ENCODE measurements at regions not wholly inside any gene's neighbourhood (a gene's known extent, or its start where the extent isn't known, plus 50 kb on each side); places are given as distances from the start of the nearest gene placed in this dataset.

GRCh38 chr4:73344106-73344505 lies 60.0 kb upstream of the ALB start:
- H3K9me3 ChIP-seq, result no peaks in the 10 kb centered on the region
- H3K4me3 Mint-ChIP-seq (ENCODE audit: unreplicated experiment), result no peak overlapping the region
- no peak for TF ChIP-seq CTCF (IDR thresholded peaks at IDR 0.05; ENCODE audit: insufficient read depth in 1 of 2, low read depth in 1 of 2, low read length in 1 of 2, severe bottlenecking in 1 of 2, unreplicated experiment in 1 of 2)
- CTCF ChIA-PET, result no interaction called here
- peaks cover 23% of the 10 kb centered on the region for H3K4me1 Mint-ChIP-seq (ENCODE audit: low read depth, unreplicated experiment)
- H3K36me3 Mint-ChIP-seq (ENCODE audit: insufficient read depth, unreplicated experiment), result no peaks in the 10 kb centered on the region
- no TSS peak for BruUV-seq (replicated peaks)
- H3K27me3 ChIP-seq (replicated peaks; ENCODE audit: control insufficient read depth, insufficient read depth, low read length), result no peaks in the 10 kb centered on the region
- H3K36me3 ChIP-seq (ENCODE audit: control insufficient read depth, insufficient read depth, low read length), result no peaks in the 10 kb centered on the region
- H3K9me3 Mint-ChIP-seq (ENCODE audit: unreplicated experiment), result no peaks in the 10 kb centered on the region
- POLR2A ChIA-PET, result no interaction called here
- DNase-seq, result no peak
- intact Hi-C loops (cut with micrococcal nuclease; ENCODE audit: unreplicated experiment), result loop anchor here (5.0 kb wide), 2 partner anchors 248 to 323 kb away; no protein-coding TSS in a partner anchor
- no peak overlapping the region for H3K4me3 ChIP-seq (ENCODE audit: low read depth, low read length)
- no peak overlapping the region for H3K27ac Mint-ChIP-seq (ENCODE audit: unreplicated experiment)
- no peaks in the 10 kb centered on the region for H3K27me3 Mint-ChIP-seq (ENCODE audit: insufficient read depth, unreplicated experiment)
- H3K4me1 ChIP-seq, result peaks cover 31% of the 10 kb centered on the region

GRCh38 chr4:73343432-73343831 lies 60.7 kb upstream of the ALB start:
- no peak overlapping the region for H3K4me3 ChIP-seq (ENCODE audit: low read depth, low read length)
- Mint-ChIP-seq H3K27ac (ENCODE audit: unreplicated experiment) (no peak overlapping the region), H3K4me1 (ENCODE audit: low read depth, unreplicated experiment) (peaks cover 23% of the 10 kb centered on the region), H3K36me3 (ENCODE audit: insufficient read depth, unreplicated experiment) (no peaks in the 10 kb centered on the region), H3K4me3 (ENCODE audit: unreplicated experiment) (no peak overlapping the region), H3K9me3 (ENCODE audit: unreplicated experiment) (no peaks in the 10 kb centered on the region), H3K27me3 (ENCODE audit: insufficient read depth, unreplicated experiment) (no peaks in the 10 kb centered on the region)
- intact Hi-C loops (cut with micrococcal nuclease; ENCODE audit: unreplicated experiment), result loop anchor here (5.0 kb wide), 2 partner anchors 249 to 324 kb away; no protein-coding TSS in a partner anchor
- H3K36me3 ChIP-seq (ENCODE audit: control insufficient read depth, insufficient read depth, low read length), result no peaks in the 10 kb centered on the region
- TF ChIP-seq CTCF (IDR thresholded peaks at IDR 0.05; ENCODE audit: insufficient read depth in 1 of 2, low read depth in 1 of 2, low read length in 1 of 2, severe bottlenecking in 1 of 2, unreplicated experiment in 1 of 2), result no peak
- CTCF ChIA-PET, result no interaction called here
- DNase-seq, result no peak
- peaks cover 31% of the 10 kb centered on the region for H3K4me1 ChIP-seq
- H3K9me3 ChIP-seq, result no peaks in the 10 kb centered on the region
- no peaks in the 10 kb centered on the region for H3K27me3 ChIP-seq (replicated peaks; ENCODE audit: control insufficient read depth, insufficient read depth, low read length)
- POLR2A ChIA-PET, result no interaction called here
- BruUV-seq (replicated peaks), result no TSS peak

DNA sequence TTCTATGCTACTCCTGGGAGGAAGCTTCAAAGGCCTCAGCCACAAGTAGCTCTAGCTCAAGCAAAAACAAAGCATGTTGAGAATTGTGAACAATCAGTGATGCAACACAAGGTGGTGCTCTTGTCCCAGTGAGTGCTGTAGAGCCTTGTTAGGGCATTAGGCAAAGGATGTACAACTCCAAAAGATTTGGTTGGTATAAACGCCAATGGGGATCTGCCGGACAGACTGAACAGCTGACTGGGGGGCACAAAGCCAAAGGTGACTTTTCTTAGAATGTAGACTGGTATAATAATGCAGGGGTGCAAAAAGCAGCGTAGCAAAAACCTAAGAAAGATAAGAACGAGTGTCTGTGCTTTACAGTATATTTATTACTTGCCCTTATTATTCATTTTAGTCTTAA lies 62.6 kb upstream of the ALB start:
- Histone ChIP-seq H3K4me3 (ENCODE audit: low read depth, low read length) (no peak overlapping the region), H3K36me3 (ENCODE audit: control insufficient read depth, insufficient read depth, low read length) (no peaks in the 10 kb centered on the region), H3K4me1 (peaks cover 22% of the 10 kb centered on the region), H3K9me3 (no peaks in the 10 kb centered on the region), H3K27me3 (replicated peaks; ENCODE audit: control insufficient read depth, insufficient read depth, low read length) (no peaks in the 10 kb centered on the region)
- Mint-ChIP-seq H3K36me3 (ENCODE audit: insufficient read depth, unreplicated experiment) (no peaks in the 10 kb centered on the region), H3K9me3 (ENCODE audit: unreplicated experiment) (no peaks in the 10 kb centered on the region), H3K27ac (ENCODE audit: unreplicated experiment) (no peak overlapping the region), H3K27me3 (ENCODE audit: insufficient read depth, unreplicated experiment) (no peaks in the 10 kb centered on the region), H3K4me1 (ENCODE audit: low read depth, unreplicated experiment) (peaks cover 23% of the 10 kb centered on the region), H3K4me3 (ENCODE audit: unreplicated experiment) (no peak overlapping the region)
- ChIA-PET POLR2A (no interaction called here), CTCF (interaction anchor here (0.6 to 2.5 kb wide), 15 partner anchors 9 to 313 kb away, joined by 3 to 69 read pairs (median 5); no protein-coding TSS in a partner anchor)
- BruUV-seq (replicated peaks), result no TSS peak
- peak; percentile 61 to 70 for DNase-seq
- TF ChIP-seq CTCF (IDR thresholded peaks at IDR 0.05; ENCODE audit: insufficient read depth in 1 of 2, low read depth in 1 of 2, low read length in 1 of 2, severe bottlenecking in 1 of 2, unreplicated experiment in 1 of 2), result peak; percentile 50 to 61
- intact Hi-C loops (cut with micrococcal nuclease; ENCODE audit: unreplicated experiment), result loop anchor here (1.0 to 5.0 kb wide), 5 partner anchors 105 to 326 kb away; no protein-coding TSS in a partner anchor
